H9 (cell line): ENCODE measurements at regions not wholly inside any gene's neighbourhood (a gene's known extent, or its start where the extent isn't known, plus 50 kb on each side); places are given as distances from the start of the nearest gene placed in this dataset.

Source experiments
- DNase-seq: peaks from one replicate; pipeline ENCODE4 v3.0.0-alpha.2; 2017
- H2AFZ ChIP-seq: one replicate; pipeline ENCODE4 v1.6.1; 2013; ENCODE audit warnings: mild to moderate bottlenecking, low read length, control low read depth, moderate library complexity
- H2AK5ac ChIP-seq: 2 replicates; pipeline ENCODE4 v1.6.1; 2013; ENCODE audit warnings: low read length, control low read depth, mixed read lengths; ENCODE audit not compliant: insufficient read length
- H2BK120ac ChIP-seq: one replicate; pipeline ENCODE4 v1.6.1; 2013; ENCODE audit warnings: low read depth, mild to moderate bottlenecking, low read length, control low read depth, inconsistent platforms; ENCODE audit not compliant: poor library complexity, severe bottlenecking
- H2BK12ac ChIP-seq: 2 replicates; pipeline ENCODE4 v1.6.1; 2013; ENCODE audit warnings: low read length, control low read depth, mixed read lengths, low read depth; ENCODE audit not compliant: insufficient read length
- H2BK15ac ChIP-seq: 2 replicates; pipeline ENCODE4 v1.6.1; 2013; ENCODE audit warnings: low read depth, low read length, control low read depth
- H2BK20ac ChIP-seq: one replicate; pipeline ENCODE4 v1.6.1; 2013; ENCODE audit warnings: low read depth, mild to moderate bottlenecking, low read length, control low read depth, inconsistent platforms; ENCODE audit not compliant: poor library complexity, severe bottlenecking
- H2BK5ac ChIP-seq: 2 replicates; pipeline ENCODE4 v1.6.1; 2013; ENCODE audit warnings: low read length, control low read depth, mixed read lengths; ENCODE audit not compliant: insufficient read length
- H3K14ac ChIP-seq: 2 replicates; pipeline ENCODE4 v1.6.1; 2013; ENCODE audit warnings: low read length, control low read depth; ENCODE audit not compliant: insufficient read depth
- H3K18ac ChIP-seq: 2 replicates; pipeline ENCODE4 v1.6.1; 2013; ENCODE audit warnings: low read depth, mild to moderate bottlenecking, mixed read lengths, low read length, control low read depth; ENCODE audit not compliant: insufficient read length
- H3K23ac ChIP-seq: 2 replicates; pipeline ENCODE4 v1.6.1; 2013; ENCODE audit warnings: low read length, control low read depth, mixed read lengths, low read depth; ENCODE audit not compliant: insufficient read length
- H3K23me2 ChIP-seq: 2 replicates; pipeline ENCODE4 v1.6.1; 2013; ENCODE audit warnings: low read depth, mild to moderate bottlenecking, mixed read lengths, low read length, control low read depth; ENCODE audit not compliant: insufficient read length, poor library complexity, severe bottlenecking
- H3K27ac ChIP-seq: 2 replicates; pipeline ENCODE4 v1.5.1; 2013; ENCODE audit warnings: low read length, control low read depth, mixed read lengths, low read depth; ENCODE audit not compliant: insufficient read length
- H3K27me3 ChIP-seq: 2 replicates; pipeline ENCODE4 v1.6.1; 2013; ENCODE audit warnings: low read length, control low read depth, inconsistent platforms; ENCODE audit not compliant: insufficient read depth
- H3K4ac ChIP-seq: 2 replicates; pipeline ENCODE4 v1.6.1; 2013; ENCODE audit warnings: low read depth, mild to moderate bottlenecking, control low read depth, inconsistent platforms, low read length, moderate library complexity
- H3K4me1 ChIP-seq: 2 replicates; pipeline ENCODE4 v1.6.1; 2013; ENCODE audit warnings: low read length, control low read depth, inconsistent platforms; ENCODE audit not compliant: insufficient read depth
- H3K4me2 ChIP-seq: 2 replicates; pipeline ENCODE4 v1.6.1; 2013; ENCODE audit warnings: low read length, control low read depth, mixed read lengths; ENCODE audit not compliant: insufficient read length, insufficient read depth
- H3K56ac ChIP-seq: 2 replicates; pipeline ENCODE4 v1.6.1; 2013; ENCODE audit warnings: low read depth, mild to moderate bottlenecking, mixed read lengths, low read length, control low read depth; ENCODE audit not compliant: insufficient read length
- H3K79me1 ChIP-seq: 2 replicates; pipeline ENCODE4 v1.6.1; 2013; ENCODE audit warnings: low read depth, mild to moderate bottlenecking, moderate library complexity, low read length, control low read depth, inconsistent platforms; ENCODE audit not compliant: insufficient read depth, poor library complexity, severe bottlenecking
- H3K79me2 ChIP-seq: 2 replicates; pipeline ENCODE4 v1.6.1; 2013; ENCODE audit warnings: low read length, control low read depth, inconsistent platforms; ENCODE audit not compliant: insufficient read depth
- H3K9ac ChIP-seq: 2 replicates; pipeline ENCODE4 v1.6.1; 2013; ENCODE audit warnings: low read length, control low read depth, mixed read lengths; ENCODE audit not compliant: insufficient read length; ENCODE audit errors: extremely low read depth
- H3K9me3 ChIP-seq: one replicate; pipeline ENCODE4 v1.6.1; 2013; ENCODE audit warnings: low read depth, low read length, inconsistent platforms; ENCODE audit not compliant: control insufficient read depth
- H3T11ph ChIP-seq: one replicate; pipeline ENCODE4 v1.6.1; 2013; ENCODE audit warnings: mild to moderate bottlenecking, low read length, control low read depth, inconsistent platforms
- H4K20me1 ChIP-seq: one replicate; pipeline ENCODE4 v1.6.1; 2013; ENCODE audit not compliant: control insufficient read depth, insufficient read length, insufficient read depth
- H4K5ac ChIP-seq: 2 replicates; pipeline ENCODE4 v1.6.1; 2013; ENCODE audit warnings: low read depth, mild to moderate bottlenecking, mixed read lengths, low read length, control low read depth; ENCODE audit not compliant: insufficient read length
- H4K8ac ChIP-seq: replicated peaks from 2 replicates; pipeline ENCODE4 v1.6.1; 2013; ENCODE audit warnings: low read length, control low read depth, mixed read lengths, low read depth; ENCODE audit not compliant: insufficient read length
- H4K91ac ChIP-seq: 2 replicates; pipeline ENCODE4 v1.6.1; 2013; ENCODE audit warnings: low read depth, mild to moderate bottlenecking, moderate library complexity, mixed read lengths, low read length, control low read depth; ENCODE audit not compliant: insufficient read length
- H3K27ac Mint-ChIP-seq, 3 experiments: 2 replicates in 2 of 3; 3 replicates in 1 of 3; pipeline ENCODE4 v1.8.0; 2020 to 2021; ENCODE audit warnings: mixed read lengths in 3 of 3, mild to moderate bottlenecking in 1 of 3, moderate library complexity in 1 of 3
- H3K27me3 Mint-ChIP-seq: 2 replicates; pipeline ENCODE4 v1.8.0; 2021; ENCODE audit warnings: low read depth, mild to moderate bottlenecking, moderate library complexity, mixed read lengths
- H3K36me3 Mint-ChIP-seq, 3 experiments: 2 replicates in 2 of 3; 3 replicates in 1 of 3; pipeline ENCODE4 v1.8.0; 2020 to 2021; ENCODE audit warnings: low read depth in 3 of 3, mixed read lengths in 3 of 3; ENCODE audit not compliant: insufficient read depth in 1 of 3
- H3K4me1 Mint-ChIP-seq, 2 experiments: 2 replicates each; pipeline ENCODE4 v1.8.0; 2020; ENCODE audit warnings: mixed read lengths in 2 of 2
- H3K4me3 Mint-ChIP-seq, 2 experiments: 2 replicates in 1 of 2; 3 replicates in 1 of 2; pipeline ENCODE4 v1.8.0; 2020 to 2021; ENCODE audit warnings: mild to moderate bottlenecking in 2 of 2, mixed read lengths in 2 of 2, moderate library complexity in 1 of 2
- H3K9me3 Mint-ChIP-seq, 2 experiments: 2 replicates in 1 of 2; 3 replicates in 1 of 2; pipeline ENCODE4 v1.8.0; 2020; ENCODE audit warnings: mild to moderate bottlenecking in 2 of 2, mixed read lengths in 2 of 2, moderate library complexity in 1 of 2
- WGBS: extraction: QIAGEN DNeasy Blood & Tissue Kit; methylation state at CpG from one replicate; pipeline ENCODE4 v1.1.7; 2013; ENCODE audit warnings: missing lambda C conversion rate, low lambda C conversion rate, mixed read lengths; ENCODE audit not compliant: insufficient read length; ENCODE audit errors: extremely low coverage; 5-methylcytosine and 5-hydroxymethylcytosine counted together
- TF ChIP-seq, protein P1 (sequence below): fragments of 200-600 bp; sonication (generic); conservative IDR thresholded peaks from 3 replicates; pipeline ENCODE4 v1.8.0; 2021; ENCODE audit warnings: antibody characterized with exemption, mild to moderate bottlenecking

DNA sequence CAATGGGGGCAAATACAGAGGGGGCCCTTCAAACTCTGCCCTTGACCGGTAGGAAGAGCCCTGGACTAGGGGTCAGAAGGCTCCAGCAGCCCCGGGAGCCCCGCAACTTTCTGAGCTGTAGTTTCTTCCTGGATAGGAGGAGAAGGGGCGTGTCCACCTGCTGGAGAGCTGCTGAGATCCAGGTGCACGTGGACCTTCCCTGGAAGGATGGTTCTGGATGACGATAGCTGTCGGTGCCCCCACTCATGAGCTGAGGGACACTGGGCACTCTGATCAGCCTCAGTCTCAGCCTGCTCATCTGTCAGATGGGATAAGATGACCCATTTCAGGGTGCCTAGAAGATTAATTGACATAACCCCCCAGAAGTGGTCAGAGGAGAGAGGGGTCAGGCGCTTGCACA is 125.2 kb upstream of the HDAC4 start:
- Mint-ChIP-seq H3K9me3 (peaks cover 3 to 4% of the 10 kb centered on the region in 2 experiments; a peak in 2 of 5 replicates), H3K4me1 (0 out of 4 replicates have a peak, but pooled peaks cover 2 to 4% of the 10 kb centered on the region in 2 experiments), H3K27me3 (peaks cover 8% of the 10 kb centered on the region), H3K4me3 (no peak overlapping the region), H3K36me3 (no peaks in the 10 kb centered on the region; a peak in 1 of 7 replicates), H3K27ac (peak overlapping the region in 1 of 3 experiments; percentile 88; a peak in 1 of 7 replicates)
- TF ChIP-seq, protein P1, sequence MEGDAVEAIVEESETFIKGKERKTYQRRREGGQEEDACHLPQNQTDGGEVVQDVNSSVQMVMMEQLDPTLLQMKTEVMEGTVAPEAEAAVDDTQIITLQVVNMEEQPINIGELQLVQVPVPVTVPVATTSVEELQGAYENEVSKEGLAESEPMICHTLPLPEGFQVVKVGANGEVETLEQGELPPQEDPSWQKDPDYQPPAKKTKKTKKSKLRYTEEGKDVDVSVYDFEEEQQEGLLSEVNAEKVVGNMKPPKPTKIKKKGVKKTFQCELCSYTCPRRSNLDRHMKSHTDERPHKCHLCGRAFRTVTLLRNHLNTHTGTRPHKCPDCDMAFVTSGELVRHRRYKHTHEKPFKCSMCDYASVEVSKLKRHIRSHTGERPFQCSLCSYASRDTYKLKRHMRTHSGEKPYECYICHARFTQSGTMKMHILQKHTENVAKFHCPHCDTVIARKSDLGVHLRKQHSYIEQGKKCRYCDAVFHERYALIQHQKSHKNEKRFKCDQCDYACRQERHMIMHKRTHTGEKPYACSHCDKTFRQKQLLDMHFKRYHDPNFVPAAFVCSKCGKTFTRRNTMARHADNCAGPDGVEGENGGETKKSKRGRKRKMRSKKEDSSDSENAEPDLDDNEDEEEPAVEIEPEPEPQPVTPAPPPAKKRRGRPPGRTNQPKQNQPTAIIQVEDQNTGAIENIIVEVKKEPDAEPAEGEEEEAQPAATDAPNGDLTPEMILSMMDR: no peak
- H4K91ac ChIP-seq: no peak overlapping the region
- no peak overlapping the region for H3K9ac ChIP-seq
- H3K18ac ChIP-seq: no peak overlapping the region
- no peak overlapping the region for H3K56ac ChIP-seq
- H3K27ac ChIP-seq: no peak overlapping the region
- no peak overlapping the region for H2BK15ac ChIP-seq
- WGBS: no CpG with 5 or more reads among the region's 8 CpGs
- DNase-seq: no peak
- H2AK5ac ChIP-seq: no peak overlapping the region
- H3K27me3 ChIP-seq: no peaks in the 10 kb centered on the region
- H2BK5ac ChIP-seq: no peak overlapping the region
- no peak overlapping the region for H3K4me2 ChIP-seq
- no peak overlapping the region for H2AFZ ChIP-seq
- H3K79me1 ChIP-seq: no peaks in the 10 kb centered on the region
- H3K23me2 ChIP-seq: no peaks in the 10 kb centered on the region
- H4K5ac ChIP-seq: no peak overlapping the region
- no peak overlapping the region for H3T11ph ChIP-seq
- H4K8ac ChIP-seq: no peak overlapping the region
- H3K79me2 ChIP-seq: no peaks in the 10 kb centered on the region
- no peaks in the 10 kb centered on the region for H3K4me1 ChIP-seq
- H3K14ac ChIP-seq: no peak overlapping the region; the same call in 1 of the 2 replicates
- no peak overlapping the region for H2BK120ac ChIP-seq
- no peak overlapping the region for H3K4ac ChIP-seq
- no peaks in the 10 kb centered on the region for H3K9me3 ChIP-seq
- H4K20me1 ChIP-seq: no peaks in the 10 kb centered on the region
- no peak overlapping the region for H3K23ac ChIP-seq
- H2BK20ac ChIP-seq: no peak overlapping the region
- no peak overlapping the region for H2BK12ac ChIP-seq
